Endothelial cell of umbilical vein (primary cell): ENCODE measurements at regions not wholly inside any gene's neighbourhood (a gene's known extent, or its start where the extent isn't known, plus 50 kb on each side); places are given as distances from the start of the nearest gene placed in this dataset.
"Not testable (repeated sequence)": the region's sequence is repeated elsewhere in the genome, so short reads cannot be mapped to it uniquely, and the experiment has no call there.

Experiments
- BruUV-seq: library from RNA; stranded (reverse); fragments of 400-500 nt; replicated peaks from 2 replicates; lab custom pipeline; 2021; lab: Mats Ljungman, UMichigan
- CTCF ChIA-PET: fragments of 300-600, 350-600 bp; sonication (Branson Sonifier 250); formaldehyde crosslinking; loops from one replicate; lab custom pipeline; 2021; ENCODE audit warnings: antibody characterized with exemption, inconsistent platforms; lab: Charles Lee
- POLR2A ChIA-PET: fragments of 300-600, 350-600 bp; sonication (Branson Sonifier 250); formaldehyde crosslinking; loops from one replicate; lab custom pipeline; 2021; ENCODE audit warnings: antibody characterized with exemption, inconsistent platforms; lab: Charles Lee
- DNase-seq: peaks from one replicate; pipeline ENCODE4 v3.0.0-alpha.2; 2011; ENCODE audit warnings: low read depth, low spot score
- FAIRE-seq: peaks from 2 replicates; lab custom pipeline; 2011; peaks lifted over from hg19 to GRCh38; lab: Jason Lieb, UNC
- H2AFZ ChIP-seq: 2 replicates; pipeline ENCODE4 v1.6.0; 2012; ENCODE audit warnings: low read depth, low read length, control low read depth, inconsistent platforms
- H3K27ac ChIP-seq: 2 replicates; pipeline ENCODE4 v1.5.1; 2011; ENCODE audit warnings: low read depth, mild to moderate bottlenecking, control low read depth, low read length, moderate library complexity; ENCODE audit not compliant: insufficient read depth
- H3K27me3 ChIP-seq, 2 experiments: 2 replicates each; pipeline versions ENCODE4 v1.6.0 to v1.6.1; 2011; ENCODE audit warnings: low read length in 2 of 2, mixed read lengths in 1 of 2; ENCODE audit not compliant: control insufficient read depth in 2 of 2, insufficient read depth in 2 of 2
- H3K36me3 ChIP-seq, 2 experiments: 2 replicates in 1 of 2; 3 replicates in 1 of 2; pipeline ENCODE4 v1.5.1; 2011; ENCODE audit warnings: low read length in 2 of 2, mild to moderate bottlenecking in 1 of 2, moderate library complexity in 1 of 2; ENCODE audit not compliant: control insufficient read depth in 2 of 2, insufficient read depth in 2 of 2; ENCODE audit errors: extremely low read depth in 1 of 2
- H3K4me1 ChIP-seq: 3 replicates; pipeline ENCODE4 v1.5.1; 2011; ENCODE audit warnings: mild to moderate bottlenecking, low read length; ENCODE audit not compliant: control insufficient read depth, insufficient read depth; ENCODE audit errors: extremely low read depth
- H3K4me2 ChIP-seq: 2 replicates; pipeline ENCODE4 v1.6.1; 2011; ENCODE audit warnings: low read length, control low read depth, mixed read lengths; ENCODE audit not compliant: insufficient read depth
- H3K4me3 ChIP-seq, 3 experiments: fragments of 200-600 bp in 1 of 3; sonication (generic), shearing (Covaris generic) in 1 of 3; replicated peaks in 1 of 3; 2 replicates each; pipeline ENCODE4 v1.5.1; 2011 to 2016; ENCODE audit warnings: control low read depth in 3 of 3, low read length in 3 of 3, mild to moderate bottlenecking in 2 of 3, inconsistent platforms in 1 of 3, low read depth in 1 of 3, moderate library complexity in 1 of 3; ENCODE audit not compliant: insufficient read depth in 1 of 3
- H3K79me2 ChIP-seq: 2 replicates; pipeline ENCODE4 v1.6.0; 2012; ENCODE audit warnings: low read length, inconsistent platforms; ENCODE audit not compliant: control insufficient read depth, insufficient read depth
- H3K9ac ChIP-seq: replicated peaks from 2 replicates; pipeline ENCODE3; 2011; ENCODE audit warnings: low read length, control low read depth; ENCODE audit not compliant: insufficient read depth; ENCODE audit errors: extremely low read depth
- H3K9me1 ChIP-seq: replicated peaks from 3 replicates; pipeline ENCODE4 v1.6.0; 2011; ENCODE audit warnings: mild to moderate bottlenecking, low read length; ENCODE audit not compliant: control insufficient read depth, insufficient read depth; ENCODE audit errors: extremely low read depth
- H3K9me3 ChIP-seq: replicated peaks from 2 replicates; pipeline ENCODE4 v1.5.1; 2012; ENCODE audit warnings: low read length, inconsistent platforms; ENCODE audit not compliant: control insufficient read depth, insufficient read depth
- H4K20me1 ChIP-seq: replicated peaks from 2 replicates; pipeline ENCODE3; 2011; ENCODE audit warnings: mild to moderate bottlenecking, low read length; ENCODE audit not compliant: control insufficient read depth, insufficient read depth; ENCODE audit errors: extremely low read depth
- dilution Hi-C: fragments of 300-500 bp; cut with MboI; formaldehyde crosslinking; loops from one replicate; pipeline ENCODE4 v1.15.0; 2019; ENCODE audit warnings: low sequenced_read_pairs; ENCODE audit not compliant: extremely low pct_ligation_motif_present
- intact Hi-C: fragments of 100-400 bp; cut with micrococcal nuclease; formaldehyde crosslinking; loops from one replicate; pipeline ENCODE4 v1.10.0; 2022

- FAIRE-seq, CTCF ChIA-PET, H3K9me1 ChIP-seq, H3K4me2 ChIP-seq, DNase-seq, H3K27me3 ChIP-seq, H3K4me1 ChIP-seq, H3K4me3 ChIP-seq, intact Hi-C loops, POLR2A ChIA-PET, H3K79me2 ChIP-seq, H4K20me1 ChIP-seq, dilution Hi-C loops, H3K27ac ChIP-seq, BruUV-seq, H3K36me3 ChIP-seq, H2AFZ ChIP-seq, H3K9ac ChIP-seq: not testable (repeated sequence)
- H3K9me3 ChIP-seq: peaks cover 32% of the 10 kb centered on the region
Measured at GRCh38 chr15:20304282-20305014, 237.2 kb downstream of the GOLGA6L6 start.

DNA sequence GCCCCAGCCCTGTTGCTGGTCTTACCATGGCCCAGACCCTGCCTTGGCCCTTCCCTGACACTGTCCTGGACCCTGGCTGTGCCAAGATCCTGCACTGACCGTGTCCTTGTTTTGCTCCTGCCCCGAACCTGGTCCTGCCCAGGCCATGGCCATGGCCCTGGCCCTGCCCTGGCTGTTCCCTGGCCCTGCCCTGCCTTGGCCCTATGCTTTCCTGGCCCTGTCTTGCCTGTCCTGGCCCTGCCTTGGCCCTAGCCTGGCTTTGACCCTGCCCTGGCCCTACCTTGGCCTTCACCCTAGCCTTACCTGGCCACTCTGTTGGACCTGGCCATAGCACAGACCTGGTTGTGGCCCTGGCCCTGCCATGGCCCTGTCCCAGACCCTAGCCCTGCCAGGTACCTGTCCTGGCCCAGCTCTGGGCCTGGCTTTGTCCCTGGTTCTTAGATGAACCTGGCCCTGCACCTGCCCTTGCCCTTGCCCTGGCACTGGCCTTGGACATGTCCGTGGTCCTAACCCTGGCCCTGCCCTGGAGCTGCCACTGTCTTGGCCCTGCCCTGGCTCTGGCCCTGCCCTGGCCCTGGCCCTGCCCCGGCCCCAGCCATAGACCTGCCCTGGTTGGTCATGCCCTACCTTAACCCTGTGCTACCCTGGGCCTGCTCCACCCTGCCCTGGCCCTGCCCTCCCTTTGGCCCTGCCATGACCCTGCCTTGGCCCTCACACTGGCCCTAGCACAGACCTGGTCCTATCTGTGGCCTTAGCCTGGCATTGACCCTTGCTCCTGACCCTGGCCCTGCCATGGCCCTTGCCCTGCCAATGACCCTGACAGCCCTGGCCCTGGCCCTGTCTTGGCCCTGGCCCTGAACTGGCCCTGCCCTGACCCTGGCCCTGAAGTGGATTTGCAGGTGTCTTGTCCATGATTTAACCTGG, 238.1 kb downstream of the GOLGA6L6 start:
- BruUV-seq, FAIRE-seq: not testable (repeated sequence)

DNA sequence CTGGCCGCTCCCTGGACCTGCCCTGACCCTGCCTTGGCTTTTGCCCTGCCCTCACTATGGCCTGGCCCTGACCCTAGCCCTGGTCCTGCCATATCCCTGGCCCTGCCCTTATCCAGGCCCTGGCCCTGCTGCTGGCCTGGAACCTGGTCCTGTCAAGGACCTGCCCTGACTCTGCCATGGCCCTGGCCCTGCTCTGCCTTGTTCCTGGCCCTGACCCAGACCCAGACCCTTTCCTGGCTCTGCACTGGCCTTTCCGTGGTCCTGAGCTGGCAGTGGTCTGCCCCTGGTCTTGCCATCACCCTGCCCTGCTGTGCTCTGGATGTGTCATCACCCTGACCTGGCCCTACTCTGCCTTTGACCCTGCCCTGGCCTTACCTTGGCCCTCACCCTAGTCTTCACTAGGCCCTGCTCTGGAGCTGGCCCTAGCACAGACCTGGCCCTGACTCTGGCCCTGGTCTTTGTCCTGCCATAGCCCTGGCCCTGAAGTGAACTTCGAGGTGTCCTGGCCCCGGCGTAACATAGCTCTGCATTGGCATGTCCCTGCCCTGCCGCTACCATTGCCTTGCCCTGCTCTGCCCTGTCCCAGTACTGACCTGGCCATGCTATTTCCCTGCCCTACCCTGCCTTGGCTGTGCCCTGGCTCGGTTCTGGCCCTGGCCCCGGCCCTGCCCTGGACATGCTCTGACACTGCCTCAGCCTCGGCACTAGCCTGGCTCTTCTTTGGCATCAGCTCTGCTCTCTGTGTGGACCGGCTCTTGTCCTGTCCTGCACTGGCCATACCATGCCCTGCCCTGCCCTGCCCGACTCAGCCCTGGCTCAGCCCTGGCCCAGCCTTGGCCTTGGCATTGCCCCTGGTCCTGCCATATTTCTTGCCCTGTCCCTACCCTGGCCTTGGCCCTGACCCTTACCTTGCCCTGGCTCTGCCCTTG, 239.2 kb downstream of the GOLGA6L6 start:
- H3K4me1 ChIP-seq, BruUV-seq, H3K4me3 ChIP-seq, H3K79me2 ChIP-seq, H3K27me3 ChIP-seq, dilution Hi-C loops, intact Hi-C loops, FAIRE-seq, H3K27ac ChIP-seq, DNase-seq, POLR2A ChIA-PET, CTCF ChIA-PET, H4K20me1 ChIP-seq, H3K4me2 ChIP-seq, H2AFZ ChIP-seq, H3K9ac ChIP-seq, H3K9me1 ChIP-seq, H3K36me3 ChIP-seq: not testable (repeated sequence)
- H3K9me3 ChIP-seq: peaks cover 31% of the 10 kb centered on the region

More for the DNA sequence above, 238.1 kb downstream of the GOLGA6L6 start:
- H3K4me1 ChIP-seq, dilution Hi-C loops, CTCF ChIA-PET, POLR2A ChIA-PET, H3K9me1 ChIP-seq, H2AFZ ChIP-seq, H3K79me2 ChIP-seq, intact Hi-C loops, H3K27ac ChIP-seq, H3K27me3 ChIP-seq, H3K9ac ChIP-seq, H4K20me1 ChIP-seq, H3K4me3 ChIP-seq, H3K4me2 ChIP-seq, H3K36me3 ChIP-seq, DNase-seq: not testable (repeated sequence)
- peaks cover 31% of the 10 kb centered on the region for H3K9me3 ChIP-seq
